GM18907 (cell line): ENCODE measurements at regions not wholly inside any gene's neighbourhood (a gene's known extent, or its start where the extent isn't known, plus 50 kb on each side); places are given as distances from the start of the nearest gene placed in this dataset.

Experiments used
- ATAC-seq: cut with Tn5 transposase; IDR thresholded peaks from one replicate; pipeline ENCODE4 v1.9.1; 2021; ENCODE audit warnings: mild to moderate bottlenecking, moderate library complexity; ENCODE audit not compliant: unreplicated experiment

- ATAC-seq: no peak
These were observed 210.4 kb upstream of the ARX start for GRCh38 chrX:25226151-25226550.

GRCh38 chrX:25219480-25219879 lies 203.7 kb upstream of the ARX start:
- ATAC-seq: no peak

GRCh38 chrX:25213611-25214010 lies 197.8 kb upstream of the ARX start:
- no peak for ATAC-seq

- ATAC-seq: no peak
These were observed 192.2 kb upstream of the ARX start for GRCh38 chrX:25207803-25208475.

GRCh38 chrX:25206778-25207177 lies 191.0 kb upstream of the ARX start:
- no peak for ATAC-seq

GRCh38 chrX:25204182-25204581 lies 188.4 kb upstream of the ARX start:
- ATAC-seq: no peak

GRCh38 chrX:25202827-25203226 lies 187.1 kb upstream of the ARX start:
- no peak for ATAC-seq

GRCh38 chrX:25198891-25199290 lies 183.1 kb upstream of the ARX start:
- no peak for ATAC-seq

GRCh38 chrX:25198253-25198652 lies 182.5 kb upstream of the ARX start:
- ATAC-seq: no peak

- no peak for ATAC-seq
These were observed 180.5 kb upstream of the ARX start for GRCh38 chrX:25196221-25196620.

GRCh38 chrX:25191403-25191802 lies 175.6 kb upstream of the ARX start:
- ATAC-seq: no peak

- no peak for ATAC-seq
These were observed 166.0 kb upstream of the ARX start for GRCh38 chrX:25181775-25182174.

GRCh38 chrX:25180242-25180641 lies 164.5 kb upstream of the ARX start:
- no peak for ATAC-seq

- no peak for ATAC-seq
These were observed 162.8 kb upstream of the ARX start for GRCh38 chrX:25178555-25178954.

- ATAC-seq: peak; percentile 80
These were observed 160.0 kb upstream of the ARX start for GRCh38 chrX:25175743-25176142.

- no peak for ATAC-seq
These were observed 159.4 kb upstream of the ARX start for GRCh38 chrX:25175171-25175570.

GRCh38 chrX:25166546-25166945 lies 150.8 kb upstream of the ARX start:
- no peak for ATAC-seq

- no peak for ATAC-seq
These were observed 150.4 kb upstream of the ARX start for GRCh38 chrX:25166145-25166544.

- ATAC-seq: no peak
These were observed 142.9 kb upstream of the ARX start for GRCh38 chrX:25158635-25159034.

GRCh38 chrX:25156832-25157231 lies 141.1 kb upstream of the ARX start:
- no peak for ATAC-seq

GRCh38 chrX:25156323-25156722 lies 140.6 kb upstream of the ARX start:
- ATAC-seq: no peak

- no peak for ATAC-seq
These were observed 138.4 kb upstream of the ARX start for GRCh38 chrX:25154168-25154567.

- no peak for ATAC-seq
These were observed 136.0 kb upstream of the ARX start for GRCh38 chrX:25151749-25152148.
